22Rv1 (cell line): ENCODE measurements at regions not wholly inside any gene's neighbourhood (a gene's known extent, or its start where the extent isn't known, plus 50 kb on each side); places are given as distances from the start of the nearest gene placed in this dataset.
"Not testable (repeated sequence)": the region's sequence is repeated elsewhere in the genome, so short reads cannot be mapped to it uniquely, and the experiment has no call there.

Experiments used
- H3K27ac ChIP-seq: fragments of 450-650 bp; 2 replicates; pipeline ENCODE4 v1.5.1; 2017
- ZFX ChIP-seq: fragments of 450-650 bp; IDR thresholded peaks from 2 replicates; pipeline ENCODE4 v1.6.1; 2017; ENCODE audit warnings: antibody characterized with exemption, borderline replicate concordance
- TF ChIP-seq, protein P1 (sequence below): fragments of 450-650 bp; IDR thresholded peaks from 2 replicates; pipeline ENCODE4 v1.5.1; 2017; ENCODE audit warnings: mild to moderate bottlenecking

- not testable (repeated sequence) for H3K27ac ChIP-seq
Measured at GRCh38 chr18:14378376-14378775, 165.0 kb downstream of the POTEC start.

- not testable (repeated sequence) for H3K27ac ChIP-seq
Measured at GRCh38 chr18:14361346-14361745, 182.1 kb downstream of the POTEC start.

DNA sequence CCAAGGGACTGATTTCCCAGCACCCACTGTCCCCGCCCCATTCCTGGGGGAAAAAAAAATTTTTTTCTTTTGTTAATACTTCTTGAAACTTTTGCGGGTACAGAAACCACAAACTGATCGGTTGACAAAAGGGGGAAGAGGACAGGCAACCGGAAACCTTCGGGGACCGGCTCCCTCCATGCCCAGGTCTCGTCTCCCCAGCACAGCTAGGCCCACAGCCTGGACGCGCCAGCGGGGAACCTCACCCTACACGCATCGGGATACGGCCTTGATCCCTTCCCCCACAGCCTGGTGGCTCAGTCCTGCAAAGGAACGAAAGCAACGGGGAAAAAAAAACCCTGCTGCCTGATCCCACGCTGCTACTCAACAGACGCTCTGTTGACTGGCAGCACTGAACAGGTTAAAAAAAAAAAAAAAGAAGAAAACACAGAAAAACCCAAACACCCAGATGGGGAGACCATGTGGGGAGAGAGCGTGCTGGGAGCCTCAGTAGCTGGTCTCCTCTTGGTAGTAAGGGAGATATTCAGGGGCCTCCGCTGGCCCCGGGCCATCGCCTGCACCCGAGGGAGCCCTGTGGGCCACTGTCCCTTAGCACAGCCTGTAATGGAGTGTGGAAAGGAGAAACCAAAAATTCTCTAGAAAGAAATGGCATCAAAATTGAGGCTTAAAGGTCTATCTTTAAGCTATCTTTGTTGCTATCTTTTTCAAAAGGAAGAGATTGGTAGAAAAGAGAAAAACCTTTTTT, 185.7 kb downstream of the POTEC start:
- not testable (repeated sequence) for H3K27ac ChIP-seq

DNA sequence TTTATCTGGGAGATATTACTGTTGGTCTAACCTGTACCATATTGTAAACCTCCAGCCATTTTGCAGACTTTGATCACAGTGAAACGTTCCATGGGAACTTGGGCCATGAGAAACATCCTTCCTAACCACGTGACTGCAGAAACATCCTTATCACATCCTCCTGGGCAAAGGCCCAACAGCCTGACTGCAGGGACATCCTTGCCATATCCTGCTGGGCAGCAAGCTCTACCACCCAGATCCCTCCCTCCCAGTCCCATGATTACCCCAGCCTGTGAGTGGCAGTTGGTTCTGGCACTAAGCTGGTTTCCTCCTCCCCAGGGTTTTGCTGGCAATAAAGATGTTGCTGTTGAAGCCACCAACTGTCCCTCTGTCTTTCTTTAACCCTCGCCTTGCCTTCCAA, 201.2 kb downstream of the POTEC start:
- not testable (repeated sequence) for H3K27ac ChIP-seq

GRCh38 chr18:14336017-14336416, 203.8 kb upstream of the ZNF519 start:
- not testable (repeated sequence) for H3K27ac ChIP-seq

GRCh38 chr18:14321217-14321616, 189.0 kb upstream of the ZNF519 start:
- not testable (repeated sequence) for H3K27ac ChIP-seq

- H3K27ac ChIP-seq, result not testable (repeated sequence)
Measured at GRCh38 chr18:14301255-14301654, 169.0 kb upstream of the ZNF519 start.

- not testable (repeated sequence) for H3K27ac ChIP-seq
Measured at GRCh38 chr18:14295081-14295480, 162.8 kb upstream of the ZNF519 start.

GRCh38 chr18:14285053-14285452, 152.8 kb upstream of the ZNF519 start:
- no peak overlapping the region for H3K27ac ChIP-seq
- TF ChIP-seq ZFX, result no peak
- TF ChIP-seq, protein P1, sequence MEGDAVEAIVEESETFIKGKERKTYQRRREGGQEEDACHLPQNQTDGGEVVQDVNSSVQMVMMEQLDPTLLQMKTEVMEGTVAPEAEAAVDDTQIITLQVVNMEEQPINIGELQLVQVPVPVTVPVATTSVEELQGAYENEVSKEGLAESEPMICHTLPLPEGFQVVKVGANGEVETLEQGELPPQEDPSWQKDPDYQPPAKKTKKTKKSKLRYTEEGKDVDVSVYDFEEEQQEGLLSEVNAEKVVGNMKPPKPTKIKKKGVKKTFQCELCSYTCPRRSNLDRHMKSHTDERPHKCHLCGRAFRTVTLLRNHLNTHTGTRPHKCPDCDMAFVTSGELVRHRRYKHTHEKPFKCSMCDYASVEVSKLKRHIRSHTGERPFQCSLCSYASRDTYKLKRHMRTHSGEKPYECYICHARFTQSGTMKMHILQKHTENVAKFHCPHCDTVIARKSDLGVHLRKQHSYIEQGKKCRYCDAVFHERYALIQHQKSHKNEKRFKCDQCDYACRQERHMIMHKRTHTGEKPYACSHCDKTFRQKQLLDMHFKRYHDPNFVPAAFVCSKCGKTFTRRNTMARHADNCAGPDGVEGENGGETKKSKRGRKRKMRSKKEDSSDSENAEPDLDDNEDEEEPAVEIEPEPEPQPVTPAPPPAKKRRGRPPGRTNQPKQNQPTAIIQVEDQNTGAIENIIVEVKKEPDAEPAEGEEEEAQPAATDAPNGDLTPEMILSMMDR, result no peak

DNA sequence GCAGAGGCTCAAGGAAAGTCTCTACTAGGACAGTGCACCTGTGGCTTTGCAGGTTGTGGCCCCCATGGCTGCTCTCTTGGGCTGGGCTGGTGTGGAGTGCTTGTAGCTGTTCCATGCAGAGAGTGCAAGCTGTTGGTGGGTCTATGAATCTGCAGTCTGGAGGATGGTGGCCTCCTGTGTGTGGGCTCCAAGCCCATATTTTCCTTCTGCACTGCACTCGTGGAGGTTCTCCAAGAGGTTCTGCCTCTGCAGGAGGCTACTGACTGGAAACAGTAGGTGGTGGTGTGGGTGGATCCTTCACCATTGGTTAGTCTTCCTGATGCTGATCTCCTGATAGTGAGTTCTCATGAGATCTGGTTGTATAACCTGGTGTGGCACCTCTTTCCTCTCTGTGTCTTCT, 143.2 kb upstream of the ZNF519 start:
- H3K27ac ChIP-seq, result not testable (repeated sequence)

DNA sequence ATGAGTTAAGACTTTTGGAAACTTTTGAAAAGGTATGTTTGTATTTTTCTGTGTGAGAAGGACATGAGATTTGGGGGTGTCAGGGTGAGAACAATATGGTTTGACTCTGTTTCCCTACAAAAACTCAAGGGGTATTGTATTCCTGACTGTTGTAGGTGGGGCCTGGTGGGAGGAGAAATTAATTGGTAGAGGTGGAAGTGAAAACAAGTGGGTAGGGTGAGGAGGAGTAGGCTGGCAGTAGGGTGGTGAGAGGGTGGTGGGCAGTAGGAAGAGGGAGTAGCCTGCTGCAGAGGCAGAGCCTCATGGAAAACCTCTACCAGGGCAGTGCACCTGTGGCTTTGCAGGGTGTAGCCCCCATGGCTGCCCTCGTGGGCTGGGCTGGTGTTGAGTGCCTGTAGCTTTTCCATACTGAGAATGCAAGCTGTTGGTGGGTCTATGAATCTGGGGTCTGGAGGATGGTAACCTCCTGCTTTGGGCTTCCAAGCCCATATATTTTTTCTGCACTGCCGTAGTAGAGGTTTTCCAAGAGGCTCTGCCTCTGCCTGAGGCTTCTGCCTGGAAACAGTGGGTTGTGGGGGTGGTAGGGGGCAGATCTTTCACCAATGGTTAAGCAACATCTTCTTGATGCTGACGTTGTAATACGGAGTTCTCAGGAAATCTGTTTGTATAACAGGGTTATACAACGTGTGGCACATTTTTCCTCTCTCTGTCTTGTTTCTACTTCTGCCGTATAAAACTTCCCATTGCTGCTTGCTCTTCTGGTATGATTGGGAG, 133.6 kb upstream of the ZNF519 start:
- not testable (repeated sequence) for H3K27ac ChIP-seq

DNA sequence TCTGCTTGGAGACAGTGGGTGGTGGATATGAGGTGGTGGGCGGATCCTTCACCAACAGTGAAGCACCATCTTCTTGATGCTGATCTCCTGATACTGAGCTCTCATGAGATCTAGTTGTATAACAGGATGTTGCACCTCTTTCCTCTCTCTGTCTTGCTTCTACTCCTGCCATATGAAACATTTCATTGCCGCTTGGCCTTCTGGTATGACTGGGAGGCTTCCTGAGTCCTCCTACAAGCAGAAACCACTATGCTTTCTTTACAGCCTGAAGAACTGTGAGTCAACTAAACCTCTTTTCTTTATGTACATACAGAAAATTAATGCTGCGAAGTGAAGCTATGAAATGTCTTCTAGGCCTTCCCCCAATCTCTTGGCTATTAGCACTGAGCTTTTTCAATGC, 130.6 kb upstream of the ZNF519 start:
- not testable (repeated sequence) for H3K27ac ChIP-seq

- H3K27ac ChIP-seq, result not testable (repeated sequence)
Measured at GRCh38 chr18:14250084-14250677, 117.9 kb upstream of the ZNF519 start.

GRCh38 chr18:14239224-14239623, 107.0 kb upstream of the ZNF519 start:
- not testable (repeated sequence) for H3K27ac ChIP-seq

DNA sequence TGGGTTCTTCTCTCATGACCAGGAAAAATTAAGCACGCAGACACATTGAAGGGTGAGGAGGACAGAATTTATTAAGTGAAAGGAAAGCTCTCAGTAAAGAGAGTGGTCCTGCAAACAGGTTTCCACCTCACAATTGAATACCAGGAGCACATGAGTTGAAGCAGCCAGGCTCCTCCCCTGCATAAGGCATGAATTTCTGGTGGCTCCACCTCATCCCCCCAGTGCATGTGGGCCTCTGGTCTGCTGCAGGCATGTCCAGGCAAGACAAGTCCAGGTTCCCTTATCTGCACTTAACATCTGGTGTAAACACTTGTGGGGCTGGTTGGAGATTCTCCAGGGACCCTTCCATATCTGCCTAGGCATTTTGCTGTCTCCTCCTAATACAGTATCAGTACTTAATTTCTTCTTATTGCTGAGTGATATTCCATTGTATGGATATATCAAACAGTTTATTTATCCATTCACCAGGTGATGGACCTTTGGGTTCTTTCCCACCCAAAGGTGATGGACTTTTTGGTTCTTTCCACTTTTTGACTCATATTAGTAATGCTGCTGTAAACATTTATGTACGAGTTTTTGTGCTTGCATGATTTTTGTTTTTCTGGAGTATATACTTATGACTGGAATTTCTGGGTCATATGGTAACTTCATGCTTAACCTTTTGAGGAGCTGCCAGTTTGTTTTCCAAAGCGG, 104.3 kb upstream of the ZNF519 start:
- not testable (repeated sequence) for H3K27ac ChIP-seq

DNA sequence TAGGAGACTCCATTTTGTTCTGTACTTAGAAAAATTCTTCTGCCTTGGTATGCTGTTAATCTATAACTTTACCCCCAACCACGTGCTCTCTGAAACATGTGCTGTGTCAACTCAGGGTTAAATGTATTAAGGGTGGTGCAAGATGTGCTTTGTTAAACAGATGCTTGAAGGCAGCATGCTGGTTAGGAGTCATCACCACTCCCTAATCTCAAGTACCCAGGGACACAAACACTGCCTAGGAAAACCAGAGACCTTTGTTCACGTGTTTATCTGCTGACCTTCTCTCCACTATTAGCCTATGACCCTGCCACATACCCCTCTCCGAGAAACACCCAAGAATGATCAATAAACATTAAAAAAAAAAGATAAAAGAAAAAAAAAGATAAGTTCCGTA, 93.0 kb upstream of the ZNF519 start:
- not testable (repeated sequence) for H3K27ac ChIP-seq

DNA sequence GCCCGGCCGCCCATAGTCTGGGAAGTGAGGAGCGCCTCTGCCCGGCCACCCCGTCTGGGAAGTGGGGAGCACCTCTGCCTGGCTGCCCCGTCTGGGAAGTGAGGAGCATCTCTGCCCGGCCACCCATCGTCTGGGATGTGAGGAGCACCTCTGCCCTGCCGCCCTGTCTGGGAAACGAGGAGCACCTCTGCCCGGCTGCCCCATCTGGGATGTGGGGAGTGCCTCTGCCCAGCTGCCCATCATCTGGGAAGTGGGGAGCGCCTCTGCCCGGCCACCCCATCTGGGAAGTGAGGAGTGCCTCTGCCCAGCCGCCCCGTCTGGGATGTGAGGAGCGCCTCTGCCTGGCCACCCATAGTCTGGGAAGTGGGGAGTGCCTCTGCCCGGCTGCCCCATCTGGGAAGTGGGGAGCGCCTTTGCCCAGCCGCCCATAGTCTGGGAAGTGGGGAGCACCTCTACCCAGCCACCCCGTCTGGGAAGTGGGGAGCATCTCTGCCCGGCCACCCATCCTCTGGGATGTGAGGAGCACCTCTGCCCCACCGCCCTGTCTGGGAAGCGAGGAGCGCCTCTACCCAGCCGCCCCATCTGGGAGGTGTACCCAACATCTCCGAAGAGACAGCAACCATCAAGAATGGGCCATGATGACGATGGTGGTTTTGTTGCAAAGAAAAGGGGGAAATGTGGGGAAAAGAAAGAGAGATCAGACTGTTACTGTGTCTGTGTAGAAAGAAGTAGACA, 92.5 kb upstream of the ZNF519 start:
- not testable (repeated sequence) for H3K27ac ChIP-seq

GRCh38 chr18:14223919-14224318, 91.7 kb upstream of the ZNF519 start:
- H3K27ac ChIP-seq, result not testable (repeated sequence)

DNA sequence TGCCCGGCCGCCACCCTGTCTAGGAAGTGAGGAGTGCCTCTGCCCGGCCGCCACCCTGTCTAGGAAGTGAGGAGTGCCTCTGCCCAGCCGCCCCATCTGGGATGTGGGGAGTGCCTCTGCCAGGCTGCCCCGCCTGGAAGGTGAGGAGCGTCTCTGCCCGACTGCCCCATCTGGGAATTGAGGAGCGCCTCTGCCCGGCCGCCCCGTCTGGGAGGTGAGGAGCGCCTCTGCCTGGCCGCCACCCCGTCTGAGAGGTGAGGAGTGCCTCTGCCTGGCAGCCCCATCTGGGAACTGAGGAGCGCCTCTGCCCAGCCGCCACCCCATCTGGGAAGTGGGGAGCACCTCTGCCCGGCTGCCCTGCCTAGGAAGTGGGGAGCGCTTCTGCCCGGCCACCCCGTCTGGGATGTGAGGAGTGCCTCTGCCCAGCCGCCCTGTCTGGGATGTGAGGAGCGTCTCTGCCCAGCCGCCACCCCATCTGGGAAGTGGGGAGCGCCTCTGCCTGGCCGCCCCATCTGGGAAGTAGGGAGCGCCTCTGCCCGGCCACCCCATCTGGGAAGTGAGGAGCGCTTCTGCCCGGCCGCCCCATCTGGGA, 91.1 kb upstream of the ZNF519 start:
- H3K27ac ChIP-seq, result not testable (repeated sequence)
